ENCODE measurements at regions not wholly inside any gene's neighbourhood (a gene's known extent, or its start where the extent isn't known, plus 50 kb on each side); places are given as distances from the start of the nearest gene placed in this dataset.
"Not testable (repeated sequence)": the region's sequence is repeated elsewhere in the genome, so short reads cannot be mapped to it uniquely, and the experiment has no call there.

DNA sequence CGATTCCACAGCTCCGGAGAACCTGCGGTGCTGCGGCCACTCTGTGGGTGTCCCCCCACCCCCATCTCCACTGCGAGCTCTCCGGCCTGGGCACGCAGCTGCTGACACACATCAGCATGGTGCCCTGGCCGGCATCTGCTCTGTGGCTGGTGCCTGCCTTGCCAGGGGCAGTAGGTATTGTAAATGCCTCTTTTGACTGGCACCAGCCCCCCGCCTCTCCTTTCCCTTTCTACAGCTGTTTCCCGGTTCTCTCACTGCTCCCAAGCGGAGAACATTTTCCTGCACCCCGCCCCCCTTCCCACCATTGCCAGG lies 357.1 kb upstream of the ZNF32 start:
- no peak for DNase-seq (ENCODE audit: low spot score)

- no peak for DNase-seq (ENCODE audit: low spot score)
These were observed 356.5 kb upstream of the ZNF32 start for GRCh38 chr10:44004913-44005787.

- DNase-seq (ENCODE audit: low spot score): no peak
These were observed 349.5 kb upstream of the ZNF32 start for GRCh38 chr10:43998021-43998809.

GRCh38 chr10:43997330-43997729 lies 348.6 kb upstream of the ZNF32 start:
- DNase-seq (ENCODE audit: low spot score): no peak

GRCh38 chr10:43994539-43994938 lies 345.9 kb upstream of the ZNF32 start:
- no peak for DNase-seq (ENCODE audit: low spot score)

DNA sequence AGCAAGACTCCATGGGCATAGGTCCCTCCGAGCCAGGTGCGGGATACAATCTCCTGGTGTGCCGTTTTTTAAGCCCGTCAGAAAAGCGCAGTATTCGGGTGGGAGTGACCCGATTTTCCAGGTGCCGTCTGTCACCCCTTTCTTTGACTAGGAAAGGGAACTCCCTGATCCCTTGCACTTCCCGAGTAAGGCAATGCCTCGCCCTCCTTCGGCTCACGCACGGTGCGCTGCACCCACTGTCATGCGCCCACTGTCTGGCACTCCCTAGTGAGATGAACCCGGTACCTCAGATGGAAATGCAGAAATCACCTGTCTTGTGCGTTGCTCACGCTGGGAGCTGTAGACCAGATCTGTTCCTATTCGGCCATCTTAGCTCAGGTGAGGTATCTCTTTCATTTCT lies 344.1 kb upstream of the ZNF32 start:
- not testable (repeated sequence) for DNase-seq (ENCODE audit: low spot score)

DNA sequence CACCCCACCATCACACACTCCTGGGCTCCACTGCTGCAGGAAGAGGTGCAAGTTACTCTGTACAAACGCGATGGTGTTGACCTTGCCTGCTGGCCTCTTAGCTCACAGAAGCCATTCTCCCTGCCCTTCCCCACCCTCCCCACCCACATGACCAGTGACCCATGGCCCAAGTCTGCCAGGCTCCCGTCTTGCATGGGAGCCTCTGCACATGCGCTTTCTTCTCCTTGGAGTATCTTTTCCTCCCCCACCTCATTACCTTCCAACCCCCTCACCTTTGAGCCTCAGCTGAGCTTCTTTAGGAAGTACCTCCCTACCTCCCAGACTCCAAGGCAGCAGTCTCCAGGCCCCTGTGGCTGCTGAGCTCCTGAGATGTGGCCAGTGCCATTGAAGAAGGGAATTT lies 337.7 kb upstream of the ZNF32 start:
- no peak for DNase-seq (ENCODE audit: low spot score)

DNA sequence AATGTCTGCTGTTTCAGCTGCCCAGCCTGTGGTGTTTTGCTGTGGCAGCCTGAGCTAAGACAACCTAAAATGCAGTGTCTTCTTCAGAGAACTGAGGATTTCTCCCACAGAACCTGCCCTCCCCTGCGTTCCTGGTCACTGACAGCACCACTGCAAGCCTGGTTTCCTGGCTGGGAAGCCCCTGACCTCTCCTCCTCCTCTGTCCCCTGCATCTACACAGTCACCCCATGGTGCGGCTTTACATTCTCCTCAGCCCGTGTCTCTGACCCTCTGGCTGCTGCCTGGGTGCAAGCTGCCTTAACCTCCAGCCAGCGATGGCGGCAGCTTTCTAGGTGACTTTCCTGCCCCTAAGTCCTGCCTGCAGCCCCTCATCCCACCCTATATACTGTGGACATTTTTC lies 337.3 kb upstream of the ZNF32 start:
- DNase-seq (ENCODE audit: low spot score): no peak

DNA sequence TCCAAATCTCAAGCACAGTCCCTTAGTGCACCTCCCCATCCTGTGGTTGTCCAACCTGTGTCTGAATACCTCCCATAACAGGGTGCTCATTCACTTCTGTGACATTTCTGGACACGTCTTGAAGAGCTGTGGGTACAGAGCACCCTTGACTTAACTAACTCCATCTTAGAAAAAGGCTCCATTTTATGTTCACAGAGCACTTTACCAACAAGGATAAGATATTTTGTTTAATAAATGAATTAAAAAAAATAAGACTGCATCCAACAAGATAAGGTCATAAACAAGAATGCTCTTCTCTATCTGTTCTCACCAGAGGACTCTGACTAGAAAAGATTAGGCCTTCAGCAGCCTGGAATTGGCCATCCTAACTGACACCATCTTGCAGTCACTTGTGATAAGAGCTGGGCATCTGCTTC lies 335.2 kb upstream of the ZNF32 start:
- DNase-seq (ENCODE audit: low spot score): no peak

GRCh38 chr10:43983405-43983804 lies 334.7 kb upstream of the ZNF32 start:
- no peak for DNase-seq (ENCODE audit: low spot score)

DNA sequence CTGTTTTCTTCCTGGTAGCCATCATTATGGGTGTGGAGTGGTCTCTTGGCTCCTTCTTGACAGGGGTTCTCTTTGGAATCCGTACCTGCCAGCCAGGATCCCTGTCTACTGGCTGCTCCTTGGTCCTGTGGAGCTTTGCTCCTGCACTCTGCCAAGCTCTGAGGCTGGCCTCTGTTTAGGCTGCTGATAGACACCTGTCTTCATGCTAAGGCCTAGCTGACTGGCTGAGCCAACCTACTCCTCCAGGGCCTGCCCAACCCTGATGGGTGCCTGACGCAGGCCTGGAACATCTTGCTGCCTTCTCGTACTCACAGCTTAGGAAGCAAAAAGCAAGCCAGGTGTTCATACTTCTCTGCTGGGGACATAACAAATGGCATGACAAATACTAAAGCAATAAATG lies 333.6 kb upstream of the ZNF32 start:
- DNase-seq (ENCODE audit: low spot score): no peak

GRCh38 chr10:43981696-43982095 lies 333.0 kb upstream of the ZNF32 start:
- no peak for DNase-seq (ENCODE audit: low spot score)

DNA sequence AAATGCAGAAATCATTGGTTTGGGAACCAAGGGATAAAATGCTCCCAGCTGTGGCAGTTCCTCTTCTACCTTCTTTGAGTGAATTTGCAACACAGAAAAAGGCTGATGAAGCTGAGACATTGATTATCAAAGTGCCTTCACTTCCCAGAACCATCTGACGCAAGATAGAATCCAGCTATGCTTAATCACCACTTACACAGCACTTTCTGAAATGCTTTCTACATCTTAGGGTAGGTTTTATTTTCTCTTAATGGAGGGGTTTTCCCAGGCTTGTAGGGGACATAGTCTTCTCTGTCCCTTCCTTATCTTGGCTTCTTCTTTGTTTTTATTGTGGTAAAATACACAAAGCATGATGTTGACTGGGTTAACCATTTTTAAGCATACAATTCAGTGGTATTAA lies 332.6 kb upstream of the ZNF32 start:
- no peak for DNase-seq (ENCODE audit: low spot score)

- no peak for DNase-seq (ENCODE audit: low spot score)
These were observed 332.0 kb upstream of the ZNF32 start for GRCh38 chr10:43980715-43981114.

GRCh38 chr10:43980313-43980712 lies 331.6 kb upstream of the ZNF32 start:
- DNase-seq (ENCODE audit: low spot score): no peak

- no peak for DNase-seq (ENCODE audit: low spot score)
These were observed 330.9 kb upstream of the ZNF32 start for GRCh38 chr10:43979551-43979950.

GRCh38 chr10:43978936-43979335 lies 330.3 kb upstream of the ZNF32 start:
- DNase-seq (ENCODE audit: low spot score): no peak

DNA sequence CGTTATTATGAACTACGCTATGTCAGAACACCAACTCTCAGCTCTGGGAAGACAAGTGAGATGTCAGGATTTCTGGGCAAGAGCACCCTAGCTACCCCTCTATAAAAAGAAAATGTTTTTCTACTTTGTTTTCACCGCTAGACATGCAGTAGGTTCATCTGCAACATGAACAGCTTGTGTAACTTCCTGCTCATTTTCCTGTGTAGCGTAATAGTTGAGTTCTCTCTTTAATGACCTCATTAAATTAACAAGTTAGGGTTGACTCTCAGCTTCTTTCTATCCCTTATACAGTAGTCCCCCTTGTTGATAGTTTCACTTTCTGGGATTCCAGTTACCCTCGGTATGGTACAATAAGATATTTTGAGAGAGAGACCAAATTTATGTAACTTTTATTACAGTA lies 329.4 kb upstream of the ZNF32 start:
- no peak for DNase-seq (ENCODE audit: low spot score)

- DNase-seq (ENCODE audit: low spot score): no peak
These were observed 327.6 kb upstream of the ZNF32 start for GRCh38 chr10:43976292-43976691.

DNA sequence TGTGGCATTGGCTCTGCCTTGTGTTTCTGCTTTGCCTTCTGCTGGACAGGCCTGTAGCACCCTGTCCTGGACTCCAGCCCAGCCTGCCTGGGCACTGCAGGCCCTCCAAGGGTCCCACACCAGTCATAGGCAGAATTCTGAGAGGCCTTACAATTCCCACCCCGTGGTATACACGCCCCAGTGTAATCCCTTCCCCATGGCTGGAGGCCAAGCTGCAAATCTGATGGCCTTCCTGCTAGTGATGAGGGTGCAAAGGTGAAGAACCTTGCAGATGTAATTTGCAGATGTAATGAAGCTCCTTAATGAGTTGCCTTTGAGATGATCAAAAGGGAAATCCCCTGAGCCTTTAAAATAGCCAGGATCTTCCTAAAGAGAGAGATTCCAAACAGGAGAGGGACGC lies 325.1 kb upstream of the ZNF32 start:
- DNase-seq (ENCODE audit: low spot score): no peak

- no peak for DNase-seq (ENCODE audit: low spot score)
These were observed 324.4 kb upstream of the ZNF32 start for GRCh38 chr10:43972976-43973647.

DNA sequence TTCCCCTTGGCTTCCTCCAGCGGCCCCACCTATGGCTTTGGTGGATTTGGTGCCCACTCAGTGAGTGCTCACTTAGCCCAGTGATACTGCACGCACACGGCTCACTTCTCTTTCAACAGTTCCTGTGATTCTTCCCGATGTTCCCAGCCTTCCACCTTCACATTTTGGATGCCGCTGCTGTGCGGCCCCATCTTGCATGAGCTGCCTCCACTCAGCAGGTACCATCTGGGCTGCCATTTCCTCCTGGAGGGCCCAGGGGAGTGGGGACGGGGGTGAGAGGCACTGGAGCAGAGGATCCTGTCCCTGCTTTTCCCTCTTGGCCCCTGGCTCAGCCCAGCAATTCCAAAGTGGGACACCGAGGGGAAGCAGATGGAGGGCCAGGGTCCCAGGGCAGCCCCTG lies 323.3 kb upstream of the ZNF32 start:
- DNase-seq (ENCODE audit: low spot score): no peak

GRCh38 chr10:43971306-43971705 lies 322.6 kb upstream of the ZNF32 start:
- DNase-seq (ENCODE audit: low spot score): no peak
